ENCODE measurements at regions not wholly inside any gene's neighbourhood (a gene's known extent, or its start where the extent isn't known, plus 50 kb on each side); places are given as distances from the start of the nearest gene placed in this dataset.

DNA sequence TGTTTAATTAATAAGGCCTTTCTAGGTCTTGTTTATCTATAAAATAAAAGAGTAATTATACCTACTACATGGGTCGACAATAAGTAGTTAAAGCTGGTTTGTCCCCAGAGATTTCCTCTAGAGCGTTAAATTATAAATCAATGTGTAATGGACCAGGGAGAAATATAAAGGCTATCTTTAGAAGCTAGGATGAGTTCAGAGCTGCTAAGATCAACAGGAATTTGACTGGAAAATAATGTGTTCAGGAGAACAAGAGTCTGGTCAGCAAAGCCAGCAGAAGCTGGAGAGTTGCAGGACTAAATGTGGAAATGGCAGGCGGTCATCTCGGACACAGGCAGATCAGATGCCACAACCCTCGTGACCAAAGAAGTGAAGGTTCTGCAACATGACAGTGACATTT is 428.8 kb downstream of the EPM2A start:
- no peak for TF ChIP-seq NR2F2 (IDR thresholded peaks at IDR 0.05)
- TF ChIP-seq FOXA2 (IDR thresholded peaks at IDR 0.05): no peak
- TF ChIP-seq TAF1 (conservative IDR thresholded peaks at IDR 0.05): no peak
- no peak overlapping the region for H3K9ac ChIP-seq (ENCODE audit: low read depth in 1 of 2, low read length in 2 of 2)
- H3K9me3 ChIP-seq (ENCODE audit: control insufficient read depth in 4 of 4, low read length in 3 of 4): no peaks in the 10 kb centered on the region
- H3K4me3 ChIP-seq (ENCODE audit: low read depth in 1 of 3, low read length in 3 of 3): no peak overlapping the region
- no peaks in the 10 kb centered on the region for H3K36me3 ChIP-seq (ENCODE audit: control insufficient read depth in 4 of 4, insufficient read depth in 3 of 4, low read depth in 1 of 4, low read length in 3 of 4)
- DNase-seq (ENCODE audit: low spot score): no peak
- no peak overlapping the region for H3K27ac ChIP-seq (ENCODE audit: low read depth in 1 of 2, low read length in 2 of 2)
- WGBS: 93% methylated on average over 5 of the region's 5 CpGs
- H3K27me3 ChIP-seq (ENCODE audit: control insufficient read depth in 4 of 4, insufficient read depth in 4 of 4, low read length in 3 of 4): no peaks in the 10 kb centered on the region
- no peaks in the 10 kb centered on the region for H3K4me1 ChIP-seq (ENCODE audit: control insufficient read depth in 4 of 4, insufficient read depth in 4 of 4, low read length in 3 of 4)

DNA sequence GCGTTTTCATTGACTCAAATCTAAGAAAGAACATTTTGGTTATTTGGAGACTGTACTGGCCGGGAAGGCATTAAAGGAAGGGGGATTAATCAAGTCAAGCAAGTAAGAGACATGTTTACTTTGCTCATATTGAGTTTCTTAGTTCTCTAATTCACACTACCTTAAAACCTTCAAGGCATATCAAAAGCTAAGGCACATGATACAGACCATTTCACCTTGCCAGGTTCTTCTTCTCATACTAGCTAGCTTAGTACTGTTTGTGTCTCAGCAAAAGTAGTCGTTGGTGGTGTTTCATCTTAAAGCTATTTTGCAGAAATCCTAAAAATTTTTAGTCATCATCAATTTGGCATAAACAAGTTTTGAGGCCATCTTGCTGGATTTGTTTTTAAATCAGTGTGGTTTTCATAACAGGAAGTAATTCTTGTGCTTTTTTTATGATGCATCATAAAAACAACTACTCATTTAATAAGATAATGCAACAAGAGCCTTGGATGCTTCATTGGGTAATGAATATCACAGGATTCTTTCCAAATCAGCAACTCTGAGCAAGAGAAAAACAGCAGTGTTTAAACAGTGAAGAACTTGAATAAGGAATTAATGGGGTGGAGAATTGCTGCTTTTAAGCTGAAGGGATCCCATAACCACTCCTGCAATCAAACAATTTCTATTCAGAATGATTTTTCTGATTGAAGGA is 425.3 kb downstream of the EPM2A start:
- 88% methylated on average over 3 of the region's 3 CpGs for WGBS
- Histone ChIP-seq H3K27ac (ENCODE audit: low read depth in 1 of 2, low read length in 2 of 2) (no peak overlapping the region), H3K9me3 (ENCODE audit: control insufficient read depth in 4 of 4, low read length in 3 of 4) (no peaks in the 10 kb centered on the region), H3K36me3 (ENCODE audit: control insufficient read depth in 4 of 4, insufficient read depth in 3 of 4, low read depth in 1 of 4, low read length in 3 of 4) (no peaks in the 10 kb centered on the region), H3K9ac (ENCODE audit: low read depth in 1 of 2, low read length in 2 of 2) (no peak overlapping the region), H3K4me1 (ENCODE audit: control insufficient read depth in 4 of 4, insufficient read depth in 4 of 4, low read length in 3 of 4) (no peaks in the 10 kb centered on the region), H3K4me3 (ENCODE audit: low read depth in 1 of 3, low read length in 3 of 3) (no peak overlapping the region), H3K27me3 (ENCODE audit: control insufficient read depth in 4 of 4, insufficient read depth in 4 of 4, low read length in 3 of 4) (no peaks in the 10 kb centered on the region)
- no peak for TF ChIP-seq HNF4A (conservative IDR thresholded peaks at IDR 0.05)
- TF ChIP-seq TAF1 (conservative IDR thresholded peaks at IDR 0.05): no peak
- TF ChIP-seq, protein P1, sequence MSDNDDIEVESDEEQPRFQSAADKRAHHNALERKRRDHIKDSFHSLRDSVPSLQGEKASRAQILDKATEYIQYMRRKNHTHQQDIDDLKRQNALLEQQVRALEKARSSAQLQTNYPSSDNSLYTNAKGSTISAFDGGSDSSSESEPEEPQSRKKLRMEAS (IDR thresholded peaks at IDR 0.05): no peak
- no peak for TF ChIP-seq GABPA (IDR thresholded peaks at IDR 0.05 in 1 of 2, conservative IDR thresholded peaks at IDR 0.05 in 1 of 2)
- TF ChIP-seq, protein P2, sequence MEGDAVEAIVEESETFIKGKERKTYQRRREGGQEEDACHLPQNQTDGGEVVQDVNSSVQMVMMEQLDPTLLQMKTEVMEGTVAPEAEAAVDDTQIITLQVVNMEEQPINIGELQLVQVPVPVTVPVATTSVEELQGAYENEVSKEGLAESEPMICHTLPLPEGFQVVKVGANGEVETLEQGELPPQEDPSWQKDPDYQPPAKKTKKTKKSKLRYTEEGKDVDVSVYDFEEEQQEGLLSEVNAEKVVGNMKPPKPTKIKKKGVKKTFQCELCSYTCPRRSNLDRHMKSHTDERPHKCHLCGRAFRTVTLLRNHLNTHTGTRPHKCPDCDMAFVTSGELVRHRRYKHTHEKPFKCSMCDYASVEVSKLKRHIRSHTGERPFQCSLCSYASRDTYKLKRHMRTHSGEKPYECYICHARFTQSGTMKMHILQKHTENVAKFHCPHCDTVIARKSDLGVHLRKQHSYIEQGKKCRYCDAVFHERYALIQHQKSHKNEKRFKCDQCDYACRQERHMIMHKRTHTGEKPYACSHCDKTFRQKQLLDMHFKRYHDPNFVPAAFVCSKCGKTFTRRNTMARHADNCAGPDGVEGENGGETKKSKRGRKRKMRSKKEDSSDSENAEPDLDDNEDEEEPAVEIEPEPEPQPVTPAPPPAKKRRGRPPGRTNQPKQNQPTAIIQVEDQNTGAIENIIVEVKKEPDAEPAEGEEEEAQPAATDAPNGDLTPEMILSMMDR (IDR thresholded peaks at IDR 0.05; ENCODE audit: low read depth, low read length, missing input control): no peak
- no peak for TF ChIP-seq RXRA (IDR thresholded peaks at IDR 0.05)
- DNase-seq (ENCODE audit: low spot score): no peak

DNA sequence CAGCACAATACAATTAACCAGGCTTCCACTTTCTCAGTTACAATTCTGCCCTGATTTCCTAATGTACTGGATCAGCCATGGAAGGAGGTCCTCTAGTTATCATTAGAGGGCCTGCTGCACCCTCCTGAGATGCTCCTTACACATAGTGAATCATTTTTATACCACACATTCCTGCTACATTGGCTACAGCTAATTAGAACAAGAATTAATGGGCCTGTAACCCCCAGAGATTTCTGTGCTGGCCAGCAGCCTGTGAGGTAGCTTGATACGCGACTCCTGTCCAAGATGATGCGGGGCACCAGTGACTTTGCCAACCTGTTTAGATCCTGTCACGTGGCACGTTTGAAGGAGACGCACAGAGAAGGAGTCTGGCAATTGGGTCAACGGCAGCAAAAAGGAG is 422.8 kb downstream of the EPM2A start:
- no peak for DNase-seq (ENCODE audit: low spot score)
- H3K4me1 ChIP-seq (ENCODE audit: control insufficient read depth in 4 of 4, insufficient read depth in 4 of 4, low read length in 3 of 4): no peaks in the 10 kb centered on the region
- TF ChIP-seq, protein P2 (IDR thresholded peaks at IDR 0.05; ENCODE audit: low read depth, low read length, missing input control): no peak
- TF ChIP-seq JUND (IDR thresholded peaks at IDR 0.05): no peak
- no peak for TF ChIP-seq RAD21 (IDR thresholded peaks at IDR 0.05)
- TF ChIP-seq FOXA2 (IDR thresholded peaks at IDR 0.05): no peak
- TF ChIP-seq, protein P3, sequence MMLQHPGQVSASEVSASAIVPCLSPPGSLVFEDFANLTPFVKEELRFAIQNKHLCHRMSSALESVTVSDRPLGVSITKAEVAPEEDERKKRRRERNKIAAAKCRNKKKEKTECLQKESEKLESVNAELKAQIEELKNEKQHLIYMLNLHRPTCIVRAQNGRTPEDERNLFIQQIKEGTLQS (IDR thresholded peaks at IDR 0.05): no peak
- TF ChIP-seq, protein P4, sequence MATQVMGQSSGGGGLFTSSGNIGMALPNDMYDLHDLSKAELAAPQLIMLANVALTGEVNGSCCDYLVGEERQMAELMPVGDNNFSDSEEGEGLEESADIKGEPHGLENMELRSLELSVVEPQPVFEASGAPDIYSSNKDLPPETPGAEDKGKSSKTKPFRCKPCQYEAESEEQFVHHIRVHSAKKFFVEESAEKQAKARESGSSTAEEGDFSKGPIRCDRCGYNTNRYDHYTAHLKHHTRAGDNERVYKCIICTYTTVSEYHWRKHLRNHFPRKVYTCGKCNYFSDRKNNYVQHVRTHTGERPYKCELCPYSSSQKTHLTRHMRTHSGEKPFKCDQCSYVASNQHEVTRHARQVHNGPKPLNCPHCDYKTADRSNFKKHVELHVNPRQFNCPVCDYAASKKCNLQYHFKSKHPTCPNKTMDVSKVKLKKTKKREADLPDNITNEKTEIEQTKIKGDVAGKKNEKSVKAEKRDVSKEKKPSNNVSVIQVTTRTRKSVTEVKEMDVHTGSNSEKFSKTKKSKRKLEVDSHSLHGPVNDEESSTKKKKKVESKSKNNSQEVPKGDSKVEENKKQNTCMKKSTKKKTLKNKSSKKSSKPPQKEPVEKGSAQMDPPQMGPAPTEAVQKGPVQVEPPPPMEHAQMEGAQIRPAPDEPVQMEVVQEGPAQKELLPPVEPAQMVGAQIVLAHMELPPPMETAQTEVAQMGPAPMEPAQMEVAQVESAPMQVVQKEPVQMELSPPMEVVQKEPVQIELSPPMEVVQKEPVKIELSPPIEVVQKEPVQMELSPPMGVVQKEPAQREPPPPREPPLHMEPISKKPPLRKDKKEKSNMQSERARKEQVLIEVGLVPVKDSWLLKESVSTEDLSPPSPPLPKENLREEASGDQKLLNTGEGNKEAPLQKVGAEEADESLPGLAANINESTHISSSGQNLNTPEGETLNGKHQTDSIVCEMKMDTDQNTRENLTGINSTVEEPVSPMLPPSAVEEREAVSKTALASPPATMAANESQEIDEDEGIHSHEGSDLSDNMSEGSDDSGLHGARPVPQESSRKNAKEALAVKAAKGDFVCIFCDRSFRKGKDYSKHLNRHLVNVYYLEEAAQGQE (IDR thresholded peaks at IDR 0.05): no peak
- no peak overlapping the region for H3K4me3 ChIP-seq (ENCODE audit: low read depth in 1 of 3, low read length in 3 of 3)
- no peak overlapping the region for H3K9ac ChIP-seq (ENCODE audit: low read depth in 1 of 2, low read length in 2 of 2)
- no peaks in the 10 kb centered on the region for H3K27me3 ChIP-seq (ENCODE audit: control insufficient read depth in 4 of 4, insufficient read depth in 4 of 4, low read length in 3 of 4)
- H3K27ac ChIP-seq (ENCODE audit: low read depth in 1 of 2, low read length in 2 of 2): no peak overlapping the region
- 95% methylated on average over 7 of the region's 7 CpGs for WGBS
- no peaks in the 10 kb centered on the region for H3K36me3 ChIP-seq (ENCODE audit: control insufficient read depth in 4 of 4, insufficient read depth in 3 of 4, low read depth in 1 of 4, low read length in 3 of 4)
- no peaks in the 10 kb centered on the region for H3K9me3 ChIP-seq (ENCODE audit: control insufficient read depth in 4 of 4, low read length in 3 of 4)

All from liver (tissue), 8 donors.